HG02840 (cell line): ENCODE measurements at regions not wholly inside any gene's neighbourhood (a gene's known extent, or its start where the extent isn't known, plus 50 kb on each side); places are given as distances from the start of the nearest gene placed in this dataset.

Source experiments
- ATAC-seq: cut with Tn5 transposase; IDR thresholded peaks from one replicate; pipeline ENCODE4 v1.9.1; 2021; ENCODE audit warnings: mild to moderate bottlenecking, moderate library complexity, moderate number of reproducible peaks; ENCODE audit not compliant: unreplicated experiment, low FRiP score

- no peak for ATAC-seq
Measured at GRCh38 chr7:80082213-80082612, 52.4 kb upstream of the GNAI1 start.

- ATAC-seq: no peak
Measured at GRCh38 chr7:80078886-80079285, 55.7 kb upstream of the GNAI1 start.

GRCh38 chr7:80078159-80078731 lies 56.4 kb upstream of the GNAI1 start:
- ATAC-seq: no peak

GRCh38 chr7:80070391-80070790 lies 64.2 kb upstream of the GNAI1 start:
- no peak for ATAC-seq

- no peak for ATAC-seq
Measured at GRCh38 chr7:80066639-80067038, 68.0 kb upstream of the GNAI1 start.

GRCh38 chr7:80063834-80064233 lies 70.8 kb upstream of the GNAI1 start:
- ATAC-seq: no peak

- no peak for ATAC-seq
Measured at GRCh38 chr7:80060218-80060806, 74.3 kb upstream of the GNAI1 start.

- no peak for ATAC-seq
Measured at GRCh38 chr7:80057488-80057887, 77.1 kb upstream of the GNAI1 start.

GRCh38 chr7:80054356-80054755 lies 80.3 kb upstream of the GNAI1 start:
- ATAC-seq: no peak

- ATAC-seq: no peak
Measured at GRCh38 chr7:80053124-80053523, 81.5 kb upstream of the GNAI1 start.

- no peak for ATAC-seq
Measured at GRCh38 chr7:80047856-80048459, 86.7 kb upstream of the GNAI1 start.

GRCh38 chr7:80047032-80047431 lies 87.6 kb upstream of the GNAI1 start:
- no peak for ATAC-seq

- no peak for ATAC-seq
Measured at GRCh38 chr7:80044796-80045195, 89.8 kb upstream of the GNAI1 start.

- no peak for ATAC-seq
Measured at GRCh38 chr7:80040752-80041151, 93.9 kb upstream of the GNAI1 start.

GRCh38 chr7:80040335-80040734 lies 94.3 kb upstream of the GNAI1 start:
- ATAC-seq: no peak

- ATAC-seq: no peak
Measured at GRCh38 chr7:80039251-80039884, 95.3 kb upstream of the GNAI1 start.

GRCh38 chr7:80037689-80038088 lies 96.9 kb upstream of the GNAI1 start:
- ATAC-seq: no peak

- no peak for ATAC-seq
Measured at GRCh38 chr7:80036107-80036506, 98.5 kb upstream of the GNAI1 start.

GRCh38 chr7:80028717-80029116 lies 105.9 kb upstream of the GNAI1 start:
- ATAC-seq: no peak

GRCh38 chr7:80027611-80028173 lies 106.9 kb upstream of the GNAI1 start:
- no peak for ATAC-seq

- ATAC-seq: no peak
Measured at GRCh38 chr7:80026766-80027165, 107.9 kb upstream of the GNAI1 start.
